ENCODE measurements at regions not wholly inside any gene's neighbourhood (a gene's known extent, or its start where the extent isn't known, plus 50 kb on each side); places are given as distances from the start of the nearest gene placed in this dataset.
A peak's percentile ranks its signal among the peaks of the same experiment; 100 is the strongest.

- H3K4me3 ChIP-seq (ENCODE audit: low read depth, low read length), result no peak overlapping the region
- no peak for DNase-seq (ENCODE audit: low read depth)
Observed at GRCh38 chr12:85708775-85709174, 127.4 kb downstream of the RASSF9 start.

GRCh38 chr12:85711735-85712390 lies 124.3 kb downstream of the RASSF9 start:
- no peak for DNase-seq (ENCODE audit: low read depth)

GRCh38 chr12:85713373-85713772 lies 122.8 kb downstream of the RASSF9 start:
- peak; percentile 36 for DNase-seq (ENCODE audit: low read depth)

More at GRCh38 chr12:85711735-85712390, 124.3 kb downstream of the RASSF9 start:
- H3K4me3 ChIP-seq (ENCODE audit: low read depth, low read length), result no peak overlapping the region

GRCh38 chr12:85714425-85714824 lies 121.8 kb downstream of the RASSF9 start:
- DNase-seq (ENCODE audit: low read depth), result no peak
- no peak overlapping the region for H3K4me3 ChIP-seq (ENCODE audit: low read depth, low read length)

More at GRCh38 chr12:85713373-85713772, 122.8 kb downstream of the RASSF9 start:
- H3K4me3 ChIP-seq (ENCODE audit: low read depth, low read length), result no peak overlapping the region

GRCh38 chr12:85720308-85721033 lies 115.7 kb downstream of the RASSF9 start:
- DNase-seq (ENCODE audit: low read depth), result no peak
- no peak overlapping the region for H3K4me3 ChIP-seq (ENCODE audit: low read depth, low read length)

- DNase-seq (ENCODE audit: low read depth), result no peak
- no peak overlapping the region for H3K4me3 ChIP-seq (ENCODE audit: low read depth, low read length)
Observed at GRCh38 chr12:85725991-85726390, 110.2 kb downstream of the RASSF9 start.

GRCh38 chr12:85733221-85733840 lies 102.9 kb downstream of the RASSF9 start:
- H3K4me3 ChIP-seq (ENCODE audit: low read depth, low read length), result no peak overlapping the region
- DNase-seq (ENCODE audit: low read depth), result peak; percentile 25

GRCh38 chr12:85733984-85734383 lies 102.2 kb downstream of the RASSF9 start:
- no peak overlapping the region for H3K4me3 ChIP-seq (ENCODE audit: low read depth, low read length)
- DNase-seq (ENCODE audit: low read depth), result no peak

GRCh38 chr12:85740186-85740585 lies 96.0 kb downstream of the RASSF9 start:
- no peak overlapping the region for H3K4me3 ChIP-seq (ENCODE audit: low read depth, low read length)
- DNase-seq (ENCODE audit: low read depth), result no peak

- no peak for DNase-seq (ENCODE audit: low read depth)
Observed at GRCh38 chr12:85741046-85741445, 95.2 kb downstream of the RASSF9 start.

GRCh38 chr12:85747941-85748495 lies 88.2 kb downstream of the RASSF9 start:
- no peak for DNase-seq (ENCODE audit: low read depth)
- no peak overlapping the region for H3K4me3 ChIP-seq (ENCODE audit: low read depth, low read length)

More at GRCh38 chr12:85741046-85741445, 95.2 kb downstream of the RASSF9 start:
- no peak overlapping the region for H3K4me3 ChIP-seq (ENCODE audit: low read depth, low read length)
